BJ (cell line): ENCODE measurements at regions not wholly inside any gene's neighbourhood (a gene's known extent, or its start where the extent isn't known, plus 50 kb on each side); places are given as distances from the start of the nearest gene placed in this dataset.

ENCODE experiments used
- CTCF ChIA-PET: fragments of 350-600 bp; formaldehyde crosslinking; extraction: SDS; loops from one replicate; lab custom pipeline; 2021; ENCODE audit warnings: antibody characterized with exemption, inconsistent platforms; lab: Yijun Ruan, JAX
- POLR2A ChIA-PET: fragments of 300-600 bp; sonication (Branson Sonifier 250); formaldehyde crosslinking; extraction: SDS; loops from one replicate; lab custom pipeline; 2021; ENCODE audit warnings: antibody characterized with exemption; lab: Charles Lee
- DNase-seq: peaks from one replicate; pipeline ENCODE4 v3.0.0-alpha.2; 2011; ENCODE audit warnings: low read depth
- H3K27me3 ChIP-seq: 2 replicates; pipeline ENCODE4 v1.6.0; 2011; ENCODE audit warnings: low read length; ENCODE audit not compliant: control insufficient read depth, insufficient read depth
- H3K36me3 ChIP-seq: 2 replicates; pipeline ENCODE4 v1.5.1; 2011; ENCODE audit warnings: low read length; ENCODE audit not compliant: control insufficient read depth, insufficient read depth
- H3K4me3 ChIP-seq: 2 replicates; pipeline ENCODE4 v1.5.1; 2011; ENCODE audit warnings: low read depth, mild to moderate bottlenecking, control low read depth, low read length
- CTCF ChIP-seq: IDR thresholded peaks from 2 replicates; pipeline ENCODE4 v1.5.1; 2011; ENCODE audit warnings: low read depth, mild to moderate bottlenecking, control low read depth, inconsistent platforms, low read length, moderate library complexity; ENCODE audit not compliant: insufficient read depth

GRCh38 chr7:67610897-67611296 lies 614.3 kb downstream of the TYW1 start:
- ChIA-PET POLR2A (no interaction called here), CTCF (no interaction called here)
- Histone ChIP-seq H3K27me3 (no peaks in the 10 kb centered on the region), H3K36me3 (no peaks in the 10 kb centered on the region), H3K4me3 (no peak overlapping the region)
- TF ChIP-seq CTCF = no peak
- DNase-seq = no peak

GRCh38 chr7:67614843-67615242 lies 618.2 kb downstream of the TYW1 start:
- no peaks in the 10 kb centered on the region for H3K36me3 ChIP-seq
- H3K27me3 ChIP-seq = no peaks in the 10 kb centered on the region
- ChIA-PET CTCF (no interaction called here), POLR2A (no interaction called here)
- no peak overlapping the region for H3K4me3 ChIP-seq
- DNase-seq = no peak
- no peak for TF ChIP-seq CTCF

- ChIA-PET POLR2A (no interaction called here), CTCF (no interaction called here)
- no peak for TF ChIP-seq CTCF
- H3K4me3 ChIP-seq = no peak overlapping the region
- no peak for DNase-seq
- H3K27me3 ChIP-seq = no peaks in the 10 kb centered on the region
- H3K36me3 ChIP-seq = no peaks in the 10 kb centered on the region
Measured at GRCh38 chr7:67616517-67616916, 619.9 kb downstream of the TYW1 start.

GRCh38 chr7:67618556-67619162 lies 622.0 kb downstream of the TYW1 start:
- TF ChIP-seq CTCF = no peak
- CTCF ChIA-PET = no interaction called here
- DNase-seq = no peak
- no peaks in the 10 kb centered on the region for H3K27me3 ChIP-seq
- H3K36me3 ChIP-seq = no peaks in the 10 kb centered on the region
- H3K4me3 ChIP-seq = no peak overlapping the region
- POLR2A ChIA-PET = no interaction called here

GRCh38 chr7:67619175-67619574 lies 622.5 kb downstream of the TYW1 start:
- no peak overlapping the region for H3K4me3 ChIP-seq
- no peaks in the 10 kb centered on the region for H3K36me3 ChIP-seq
- DNase-seq = no peak
- TF ChIP-seq CTCF = no peak
- ChIA-PET CTCF (no interaction called here), POLR2A (no interaction called here)
- H3K27me3 ChIP-seq = no peaks in the 10 kb centered on the region
